Activated CD4-positive, alpha-beta T cell treated with anti-CD3 and anti-CD28 coated beads for 36 hours (primary cell): ENCODE measurements at regions not wholly inside any gene's neighbourhood (a gene's known extent, or its start where the extent isn't known, plus 50 kb on each side); places are given as distances from the start of the nearest gene placed in this dataset.

ENCODE experiments used
- ATAC-seq: fragments of 200-7000 bp; cut with Tn5 transposase; one replicate; pipeline ENCODE4 v1.10.0; 2021; ENCODE audit warnings: mild to moderate bottlenecking, moderate library complexity
- CTCF ChIA-PET: fragments of 350-600 bp; sonication (Branson Sonifier 250); formaldehyde crosslinking; loops from one replicate; lab custom pipeline; 2021; ENCODE audit warnings: antibody characterized with exemption; lab: Charles Lee
- POLR2A ChIA-PET: fragments of 350-600 bp; sonication (Branson Sonifier 250); formaldehyde crosslinking; loops from one replicate; lab custom pipeline; 2021; ENCODE audit warnings: antibody characterized with exemption, inconsistent platforms; lab: Charles Lee
- DNase-seq: peaks from one replicate; pipeline ENCODE4 v3.0.0-alpha.2; 2020
- H3K27ac Mint-ChIP-seq: one replicate; pipeline ENCODE4 v1.8.0; 2021; ENCODE audit warnings: mixed read lengths
- H3K27me3 Mint-ChIP-seq: one replicate; pipeline ENCODE4 v1.8.0; 2021; ENCODE audit warnings: mixed read lengths
- H3K36me3 Mint-ChIP-seq: one replicate; pipeline ENCODE4 v1.8.0; 2021; ENCODE audit warnings: low read depth, mixed read lengths
- H3K4me1 Mint-ChIP-seq: one replicate; pipeline ENCODE4 v1.8.0; 2021; ENCODE audit warnings: mixed read lengths
- H3K4me3 Mint-ChIP-seq: one replicate; pipeline ENCODE4 v1.8.0; 2021; ENCODE audit warnings: mild to moderate bottlenecking, moderate library complexity, mixed read lengths
- H3K9me3 Mint-ChIP-seq: one replicate; pipeline ENCODE4 v1.8.0; 2021; ENCODE audit warnings: low read depth, mixed read lengths
- intact Hi-C, 2 experiments: fragments of 100-400 bp; cut with DNase I in 1 of 2; cut with micrococcal nuclease in 1 of 2; formaldehyde crosslinking; loops; one replicate each; pipeline versions ENCODE4 v1.14.2 to v1.15.1; 2022 to 2024; cut with DNase I, micrococcal nuclease

- no peak for DNase-seq
- Mint-ChIP-seq H3K27ac (no peak overlapping the region), H3K4me1 (peaks cover 4% of the 10 kb centered on the region), H3K36me3 (no peaks in the 10 kb centered on the region), H3K9me3 (peaks cover 3% of the 10 kb centered on the region), H3K4me3 (no peak overlapping the region), H3K27me3 (peaks cover 13% of the 10 kb centered on the region)
- POLR2A ChIA-PET = no interaction called here
- CTCF ChIA-PET = no interaction called here
- no peak for ATAC-seq
- intact Hi-C loops = no loop called here
Observed at GRCh38 chr9:20178679-20179078, 389.8 kb upstream of the SLC24A2 start.

- CTCF ChIA-PET = no interaction called here
- ATAC-seq = no peak
Observed at GRCh38 chr9:20178197-20178596, 389.4 kb upstream of the SLC24A2 start.

DNA sequence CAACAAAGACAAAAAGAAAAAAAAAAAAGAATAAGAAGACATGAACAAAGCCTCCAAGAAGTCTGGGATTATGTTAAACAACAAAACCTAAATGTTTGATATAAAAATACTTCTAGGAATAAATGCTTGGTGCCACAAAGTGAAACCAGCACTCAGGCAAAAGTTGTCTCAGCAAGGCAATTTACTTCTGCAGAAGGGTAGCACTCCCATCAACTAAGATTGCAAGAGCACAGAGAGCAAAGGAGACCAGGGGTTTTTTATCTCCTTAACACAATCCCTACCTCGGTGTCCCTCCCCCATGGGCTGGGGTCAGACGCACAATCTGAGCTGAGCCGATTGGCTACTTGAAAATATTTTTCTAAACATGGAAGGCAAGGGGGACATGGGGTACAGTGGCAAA, 381.3 kb upstream of the SLC24A2 start:
- POLR2A ChIA-PET = no interaction called here
- ATAC-seq = no peak
- DNase-seq = no peak
- Mint-ChIP-seq H3K9me3 (peaks cover 34% of the 10 kb centered on the region), H3K36me3 (peaks cover 4% of the 10 kb centered on the region), H3K27me3 (peaks cover 7% of the 10 kb centered on the region), H3K27ac (no peak overlapping the region), H3K4me1 (no peaks in the 10 kb centered on the region), H3K4me3 (no peak overlapping the region)
- CTCF ChIA-PET = no interaction called here
- intact Hi-C loops = no loop called here

More at GRCh38 chr9:20178197-20178596, 389.4 kb upstream of the SLC24A2 start:
- intact Hi-C loops = no loop called here
- Mint-ChIP-seq H3K27me3 (peaks cover 13% of the 10 kb centered on the region), H3K27ac (no peak overlapping the region), H3K36me3 (no peaks in the 10 kb centered on the region), H3K4me1 (peaks cover 4% of the 10 kb centered on the region), H3K4me3 (no peak overlapping the region), H3K9me3 (peaks cover 3% of the 10 kb centered on the region)
- no peak for DNase-seq
- POLR2A ChIA-PET = no interaction called here

- POLR2A ChIA-PET = no interaction called here
- ATAC-seq = no peak
Observed at GRCh38 chr9:20152151-20152725, 363.4 kb upstream of the SLC24A2 start.

GRCh38 chr9:20148416-20148815, 359.6 kb upstream of the SLC24A2 start:
- CTCF ChIA-PET = no interaction called here
- Mint-ChIP-seq H3K36me3 (no peaks in the 10 kb centered on the region), H3K4me3 (no peak overlapping the region), H3K9me3 (no peaks in the 10 kb centered on the region), H3K27me3 (peaks cover 10% of the 10 kb centered on the region), H3K4me1 (peaks cover 2% of the 10 kb centered on the region), H3K27ac (no peak overlapping the region)
- intact Hi-C loops = no loop called here
- ATAC-seq (no peak), DNase-seq (no peak)
- POLR2A ChIA-PET = no interaction called here

More at GRCh38 chr9:20152151-20152725, 363.4 kb upstream of the SLC24A2 start:
- Mint-ChIP-seq H3K36me3 (no peaks in the 10 kb centered on the region), H3K9me3 (no peaks in the 10 kb centered on the region), H3K27ac (no peak overlapping the region), H3K27me3 (peaks cover 7% of the 10 kb centered on the region), H3K4me1 (no peaks in the 10 kb centered on the region), H3K4me3 (no peak overlapping the region)
- no peak for DNase-seq
- CTCF ChIA-PET = interaction anchor here (0.6 kb wide), 1 partner anchor 96 kb away, joined by 3 read pairs; no protein-coding TSS in a partner anchor
- intact Hi-C loops = no loop called here

GRCh38 chr9:20144197-20144596, 355.4 kb upstream of the SLC24A2 start:
- DNase-seq (peak; percentile 11), ATAC-seq (no peak)
- Mint-ChIP-seq H3K4me1 (peaks cover 2% of the 10 kb centered on the region), H3K36me3 (no peaks in the 10 kb centered on the region), H3K4me3 (no peak overlapping the region), H3K9me3 (no peaks in the 10 kb centered on the region), H3K27ac (no peak overlapping the region), H3K27me3 (peaks cover 8% of the 10 kb centered on the region)
- POLR2A ChIA-PET = no interaction called here
- CTCF ChIA-PET = no interaction called here
- intact Hi-C loops = no loop called here

DNA sequence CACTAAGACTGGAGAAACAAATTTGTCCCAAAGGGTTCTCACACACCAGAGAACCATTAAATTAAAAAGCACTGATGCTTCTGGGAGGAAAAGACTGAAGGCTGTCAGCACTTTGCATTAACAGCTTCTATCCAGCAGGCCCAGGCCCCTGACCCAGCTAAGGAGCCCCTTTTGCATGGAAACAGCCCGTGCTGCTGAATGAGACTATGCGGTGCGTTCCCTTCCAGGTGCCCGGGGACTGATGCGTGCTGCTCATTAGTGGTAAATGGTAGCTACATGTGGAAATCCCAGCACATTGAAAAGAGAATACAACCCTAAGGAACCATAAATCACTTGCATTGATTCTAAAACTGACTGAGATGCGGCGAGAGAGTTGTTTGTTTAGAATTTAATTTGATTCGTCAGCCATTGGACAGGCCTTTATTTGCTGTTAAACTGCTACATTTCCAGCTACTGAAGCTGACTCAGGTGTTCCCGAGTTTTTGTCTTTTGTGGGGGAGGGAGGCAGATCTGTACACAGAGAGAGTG, 351.0 kb upstream of the SLC24A2 start:
- no peaks in the 10 kb centered on the region for H3K36me3 Mint-ChIP-seq
- peaks cover 5% of the 10 kb centered on the region for H3K27me3 Mint-ChIP-seq
- CTCF ChIA-PET = no interaction called here
- DNase-seq (no peak), ATAC-seq (no peak)
- H3K4me3 Mint-ChIP-seq = no peak overlapping the region
- H3K4me1 Mint-ChIP-seq = peaks cover 2% of the 10 kb centered on the region
- intact Hi-C loops = no loop called here
- POLR2A ChIA-PET = no interaction called here
- H3K27ac Mint-ChIP-seq = no peak overlapping the region
- H3K9me3 Mint-ChIP-seq = no peaks in the 10 kb centered on the region

DNA sequence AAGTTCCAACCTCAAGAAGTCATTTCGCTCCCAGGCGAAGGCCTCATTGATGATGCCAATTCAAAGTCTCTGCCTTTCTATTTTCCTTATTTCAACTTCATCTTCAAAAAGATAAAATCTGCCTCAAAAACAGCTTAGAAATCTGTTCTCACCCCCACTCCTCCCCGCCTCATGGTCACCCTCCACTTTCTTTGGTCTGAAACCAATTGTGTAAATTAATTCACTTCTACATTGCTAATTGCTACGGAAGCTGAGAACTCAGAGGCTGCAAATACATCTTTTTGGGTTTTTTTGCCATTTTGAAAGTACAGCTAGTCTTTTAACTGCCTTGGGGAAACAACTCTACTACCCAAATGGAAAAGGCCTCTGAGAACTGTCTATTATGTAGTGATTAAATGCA, 350.0 kb upstream of the SLC24A2 start:
- H3K9me3 Mint-ChIP-seq = no peaks in the 10 kb centered on the region
- no peaks in the 10 kb centered on the region for H3K27me3 Mint-ChIP-seq
- H3K4me1 Mint-ChIP-seq = no peaks in the 10 kb centered on the region
- ATAC-seq (no peak), DNase-seq (no peak)
- ChIA-PET CTCF (interaction anchor here (0.6 to 1.1 kb wide), 3 partner anchors 8 to 212 kb away, joined by 3 to 4 read pairs (median 3); no protein-coding TSS in a partner anchor), POLR2A (no interaction called here)
- intact Hi-C loops = no loop called here
- no peak overlapping the region for H3K4me3 Mint-ChIP-seq
- no peaks in the 10 kb centered on the region for H3K36me3 Mint-ChIP-seq
- no peak overlapping the region for H3K27ac Mint-ChIP-seq

DNA sequence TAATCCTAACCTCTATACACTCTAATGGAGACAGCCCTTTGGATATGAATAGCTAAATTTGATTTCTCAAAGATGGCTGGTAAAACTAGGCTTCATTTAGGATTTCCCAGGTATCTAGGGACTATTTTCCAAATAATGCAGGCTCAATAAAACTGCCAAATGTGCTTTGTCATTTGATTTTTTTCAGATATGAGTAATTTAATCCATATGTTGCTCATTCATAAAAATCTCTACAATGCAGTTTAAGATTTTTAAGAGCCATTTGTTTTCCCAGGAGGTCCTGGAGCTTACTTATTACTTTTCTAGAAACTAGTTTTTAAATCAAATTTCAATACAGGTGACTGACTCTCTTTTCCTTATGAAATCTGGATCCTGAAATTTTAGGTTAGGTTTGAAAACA, 349.3 kb upstream of the SLC24A2 start:
- Mint-ChIP-seq H3K4me1 (no peaks in the 10 kb centered on the region), H3K36me3 (no peaks in the 10 kb centered on the region), H3K4me3 (no peak overlapping the region), H3K27me3 (no peaks in the 10 kb centered on the region), H3K27ac (no peak overlapping the region), H3K9me3 (no peaks in the 10 kb centered on the region)
- DNase-seq = no peak
- intact Hi-C loops = no loop called here
- no peak for ATAC-seq
- ChIA-PET CTCF (interaction anchor here (1.1 to 1.2 kb wide), 2 partner anchors 9 to 28 kb away, joined by 3 to 4 read pairs; no protein-coding TSS in a partner anchor), POLR2A (no interaction called here)

- Mint-ChIP-seq H3K4me3 (no peak overlapping the region), H3K4me1 (no peaks in the 10 kb centered on the region), H3K9me3 (no peaks in the 10 kb centered on the region), H3K27me3 (no peaks in the 10 kb centered on the region), H3K36me3 (no peaks in the 10 kb centered on the region), H3K27ac (no peak overlapping the region)
- POLR2A ChIA-PET = no interaction called here
- CTCF ChIA-PET = interaction anchor here (1.2 kb wide), 1 partner anchor 28 kb away, joined by 3 read pairs; no protein-coding TSS in a partner anchor
- no peak for DNase-seq
- ATAC-seq = no peak
- intact Hi-C loops = no loop called here
Observed at GRCh38 chr9:20137425-20137824, 348.6 kb upstream of the SLC24A2 start.

DNA sequence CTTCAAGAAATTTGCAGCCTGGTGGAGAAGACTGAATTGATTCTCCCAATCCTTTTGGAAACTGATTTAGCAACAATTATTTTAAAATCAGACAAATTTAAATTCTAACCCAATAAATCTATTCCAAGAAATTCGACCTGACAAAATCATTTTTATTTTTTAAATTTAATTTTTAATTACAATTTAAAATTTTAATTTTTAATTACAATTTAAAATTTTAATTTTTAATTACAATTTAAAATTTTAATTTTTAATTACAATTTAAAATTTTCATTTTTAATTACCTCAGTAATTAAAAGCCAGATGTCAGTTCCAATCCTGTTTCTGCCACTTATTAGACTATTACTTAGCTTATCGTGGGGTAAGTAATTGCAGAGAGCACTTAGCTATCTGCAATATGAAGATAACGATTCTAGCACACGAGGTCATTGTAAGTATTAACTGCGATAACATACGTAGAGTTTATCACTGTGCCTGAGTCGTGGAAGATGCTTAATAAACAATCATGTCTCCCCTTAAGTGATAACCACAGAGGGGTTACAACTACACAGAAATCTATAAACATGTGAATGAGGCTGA, 346.4 kb upstream of the SLC24A2 start:
- Mint-ChIP-seq H3K4me3 (no peak overlapping the region), H3K4me1 (no peaks in the 10 kb centered on the region), H3K9me3 (no peaks in the 10 kb centered on the region), H3K36me3 (no peaks in the 10 kb centered on the region), H3K27me3 (no peaks in the 10 kb centered on the region), H3K27ac (no peak overlapping the region)
- ChIA-PET CTCF (no interaction called here), POLR2A (no interaction called here)
- intact Hi-C loops = no loop called here
- DNase-seq (no peak), ATAC-seq (no peak)

DNA sequence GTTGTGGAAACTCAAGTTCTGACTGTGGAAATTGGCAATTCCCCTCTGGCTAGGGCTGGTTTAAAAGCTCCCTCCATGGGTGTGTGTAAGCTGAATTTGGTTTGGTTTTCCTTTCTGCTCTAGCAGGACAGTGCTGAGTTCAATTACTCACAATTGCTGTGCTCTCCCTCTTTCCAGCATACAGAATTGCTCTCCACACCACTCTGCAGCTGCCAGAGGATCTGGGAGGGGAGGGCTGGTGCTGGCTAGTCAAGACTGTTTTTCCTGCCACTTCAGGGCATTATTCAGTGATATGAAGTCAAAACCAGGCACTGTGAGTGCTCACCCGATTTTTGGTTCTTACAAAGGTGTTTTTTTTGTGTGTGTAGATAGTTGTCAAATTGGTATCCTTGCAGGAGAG, 336.9 kb upstream of the SLC24A2 start:
- DNase-seq (no peak), ATAC-seq (no peak)
- CTCF ChIA-PET = no interaction called here
- intact Hi-C loops = loop anchor here in 1 of 2 experiments (2.0 kb wide), 1 partner anchor 21 kb away; no protein-coding TSS in a partner anchor
- Mint-ChIP-seq H3K4me1 (no peaks in the 10 kb centered on the region), H3K4me3 (no peak overlapping the region), H3K9me3 (no peaks in the 10 kb centered on the region), H3K27me3 (peaks cover 2% of the 10 kb centered on the region), H3K36me3 (no peaks in the 10 kb centered on the region), H3K27ac (no peak overlapping the region)
- POLR2A ChIA-PET = no interaction called here
